IMR-90 (cell line): ENCODE measurements at regions not wholly inside any gene's neighbourhood (a gene's known extent, or its start where the extent isn't known, plus 50 kb on each side); places are given as distances from the start of the nearest gene placed in this dataset.

Experiments used
- ATAC-seq: fragments of 200-7000 bp; cut with Tn5 transposase; 2 replicates; pipeline ENCODE4 v1.9.1; 2020; ENCODE audit warnings: low read depth, mild to moderate bottlenecking, moderate library complexity
- BruUV-seq: library from RNA; stranded (reverse); fragments of 400-500 nt; replicated peaks from 2 replicates; lab custom pipeline; 2021; lab: Mats Ljungman, UMichigan
- CTCF ChIA-PET: fragments of 300-600 bp; formaldehyde crosslinking; extraction: SDS; loops from one replicate; lab custom pipeline; 2021; ENCODE audit warnings: antibody characterized with exemption; lab: Yijun Ruan, JAX
- POLR2A ChIA-PET: fragments of 300-600 bp; sonication (Branson Sonifier 250); formaldehyde crosslinking; loops from one replicate; lab custom pipeline; 2022; ENCODE audit warnings: antibody characterized with exemption; ENCODE audit not compliant: unreplicated experiment; lab: Charles Lee
- DNase-seq: peaks from one replicate; pipeline ENCODE4 v3.0.0; 2013
- H2AFZ ChIP-seq: replicated peaks from 2 replicates; pipeline ENCODE3; 2013; ENCODE audit warnings: low read length, mild to moderate bottlenecking; ENCODE audit not compliant: poor library complexity
- H2AK5ac ChIP-seq: 2 replicates; pipeline ENCODE4 v1.6.1; 2013; ENCODE audit warnings: low read depth, low read length, inconsistent platforms
- H2AK9ac ChIP-seq: replicated peaks from 2 replicates; pipeline ENCODE3; 2013; ENCODE audit warnings: mild to moderate bottlenecking, low read depth, low read length, moderate library complexity; ENCODE audit not compliant: poor library complexity
- H2BK120ac ChIP-seq: 2 replicates; pipeline ENCODE4 v1.6.1; 2013; ENCODE audit warnings: low read depth, low read length, inconsistent platforms
- H2BK15ac ChIP-seq: 3 replicates; pipeline ENCODE4 v1.6.1; 2013; ENCODE audit warnings: low read depth, low read length, inconsistent platforms
- H2BK20ac ChIP-seq: 2 replicates; pipeline ENCODE4 v1.6.1; 2013; ENCODE audit warnings: low read depth, mild to moderate bottlenecking, inconsistent platforms, low read length, moderate library complexity
- H2BK5ac ChIP-seq: 2 replicates; pipeline ENCODE4 v1.6.1; 2013; ENCODE audit warnings: mild to moderate bottlenecking, low read depth, low read length, inconsistent platforms; ENCODE audit not compliant: poor library complexity, severe bottlenecking
- H3K14ac ChIP-seq: replicated peaks from 2 replicates; pipeline ENCODE4 v1.6.1; 2013; ENCODE audit warnings: low read depth, low read length, inconsistent platforms
- H3K18ac ChIP-seq: 2 replicates; pipeline ENCODE4 v1.6.1; 2013; ENCODE audit warnings: low read depth, low read length, control low read depth
- H3K23ac ChIP-seq: 2 replicates; pipeline ENCODE4 v1.6.1; 2013; ENCODE audit warnings: low read depth, low read length, inconsistent platforms
- H3K27ac ChIP-seq: 2 replicates; pipeline ENCODE4 v1.5.1; 2013; ENCODE audit warnings: mild to moderate bottlenecking, control low read depth, low read length; ENCODE audit not compliant: insufficient read depth
- H3K27me3 ChIP-seq: 2 replicates; pipeline ENCODE4 v1.6.1; 2013; ENCODE audit warnings: low read length; ENCODE audit not compliant: control insufficient read depth, insufficient read depth
- H3K36me3 ChIP-seq: 2 replicates; pipeline ENCODE4 v1.6.1; 2013; ENCODE audit warnings: low read length, mixed read lengths; ENCODE audit not compliant: control insufficient read depth, insufficient read depth
- H3K4ac ChIP-seq: 2 replicates; pipeline ENCODE4 v1.6.1; 2013; ENCODE audit warnings: low read depth, low read length, inconsistent platforms
- H3K4me1 ChIP-seq: 2 replicates; pipeline ENCODE4 v1.6.1; 2013; ENCODE audit warnings: low read length, mixed read lengths; ENCODE audit not compliant: control insufficient read depth, insufficient read depth
- H3K4me2 ChIP-seq: 2 replicates; pipeline ENCODE4 v1.6.1; 2013; ENCODE audit warnings: low read depth, mild to moderate bottlenecking, control low read depth, low read length, moderate library complexity
- H3K4me3 ChIP-seq: 2 replicates; pipeline ENCODE4 v1.5.1; 2013; ENCODE audit warnings: low read depth, mild to moderate bottlenecking, control low read depth, low read length, moderate library complexity; ENCODE audit not compliant: insufficient read depth
- H3K56ac ChIP-seq: 2 replicates; pipeline ENCODE4 v1.6.1; 2013; ENCODE audit warnings: low read length, inconsistent platforms; ENCODE audit not compliant: insufficient read depth; ENCODE audit errors: extremely low read depth
- H3K79me1 ChIP-seq, 2 experiments: 2 replicates each; pipeline ENCODE4 v1.6.1; 2013; ENCODE audit warnings: low read length in 2 of 2, inconsistent platforms in 1 of 2, low read depth in 1 of 2
- H3K9ac ChIP-seq: 2 replicates; pipeline ENCODE4 v1.6.1; 2013; ENCODE audit warnings: low read depth, low read length, control low read depth
- H3K9me1 ChIP-seq: 2 replicates; pipeline ENCODE4 v1.6.1; 2013; ENCODE audit warnings: low read length, inconsistent platforms; ENCODE audit not compliant: insufficient read depth
- H3K9me3 ChIP-seq: 2 replicates; pipeline ENCODE4 v1.6.1; 2013; ENCODE audit warnings: low read length; ENCODE audit not compliant: control insufficient read depth, insufficient read depth
- H4K20me1 ChIP-seq: 2 replicates; pipeline ENCODE4 v1.6.1; 2013; ENCODE audit warnings: low read length, inconsistent platforms; ENCODE audit not compliant: insufficient read depth
- H4K5ac ChIP-seq: 2 replicates; pipeline ENCODE4 v1.6.1; 2013; ENCODE audit warnings: mild to moderate bottlenecking, low read depth, low read length, control low read depth
- H4K8ac ChIP-seq, 2 experiments: 2 replicates each; pipeline ENCODE4 v1.6.1; 2013; ENCODE audit warnings: low read depth in 2 of 2, low read length in 2 of 2, control low read depth in 1 of 2, inconsistent platforms in 1 of 2
- H4K91ac ChIP-seq: 2 replicates; pipeline ENCODE4 v1.6.1; 2013; ENCODE audit warnings: low read depth, low read length, inconsistent platforms; ENCODE audit not compliant: insufficient read depth
- BHLHE40 ChIP-seq: fragments of 150-350 bp; IDR thresholded peaks from 2 replicates; pipeline ENCODE4 v1.6.1; 2016; ENCODE audit warnings: mild to moderate bottlenecking, low read depth, low read length
- CEBPB ChIP-seq: IDR thresholded peaks from 2 replicates; pipeline ENCODE4 v1.6.1; 2012; ENCODE audit warnings: low read depth, low read length, improper control_type of control experiment
- CHD1 ChIP-seq: IDR thresholded peaks from 2 replicates; pipeline ENCODE4 v1.6.1; 2012; ENCODE audit warnings: low read depth, low read length, improper control_type of control experiment
- CTCF ChIP-seq: conservative IDR thresholded peaks from 2 replicates; pipeline ENCODE4 v1.5.1; 2012; ENCODE audit warnings: mild to moderate bottlenecking, low read depth, low read length, improper control_type of control experiment
- MAZ ChIP-seq: IDR thresholded peaks from 2 replicates; pipeline ENCODE4 v1.6.1; 2012; ENCODE audit warnings: low read depth, mild to moderate bottlenecking, low read length, improper control_type of control experiment, moderate library complexity, borderline replicate concordance
- NFE2L2 ChIP-seq: fragments of 150-350 bp; IDR thresholded peaks from 2 replicates; pipeline ENCODE4 v1.6.1; 2016; ENCODE audit warnings: low read depth, mild to moderate bottlenecking, low read length
- RCOR1 ChIP-seq: IDR thresholded peaks from 2 replicates; pipeline ENCODE4 v1.6.1; 2012; ENCODE audit warnings: mild to moderate bottlenecking, low read length, improper control_type of control experiment; ENCODE audit not compliant: insufficient replicate concordance
- SMC3 ChIP-seq: fragments of 150-350 bp; IDR thresholded peaks from 2 replicates; pipeline ENCODE4 v1.6.1; 2016; ENCODE audit warnings: low read depth, mild to moderate bottlenecking, antibody characterized with exemption, low read length, moderate library complexity
- USF2 ChIP-seq: fragments of 150-350 bp; IDR thresholded peaks from 2 replicates; pipeline ENCODE4 v1.6.1; 2017; ENCODE audit warnings: mild to moderate bottlenecking, antibody characterized with exemption, low read length, low read depth
- WGBS, 2 experiments: methylation state at CpG; one replicate each; pipeline versions ENCODE4 v1.1.5 to v1.1.7; 2013; ENCODE audit warnings: missing lambda C conversion rate in 2 of 2; ENCODE audit not compliant: insufficient read length in 1 of 2; ENCODE audit errors: extremely low coverage in 2 of 2; 5-methylcytosine and 5-hydroxymethylcytosine counted together
- dilution Hi-C: fragments of 300-500 bp; cut with HindIII; formaldehyde crosslinking; loops from one replicate; pipeline ENCODE4 v1.14.3; 2018; ENCODE audit warnings: low sequenced_read_pairs; ENCODE audit not compliant: unreplicated experiment
- in situ Hi-C: fragments of 300-500 bp; cut with MboI; formaldehyde crosslinking; loops from 3 replicates; pipeline ENCODE4 v1.14.3; 2019; ENCODE audit warnings: low sequenced_read_pairs, inconsistent platforms, mixed read lengths
- intact Hi-C: fragments of 100-400 bp; cut with micrococcal nuclease; formaldehyde crosslinking; loops from 2 replicates; pipeline ENCODE4 v1.10.0; 2022

- peaks cover 3 to 17% of the 10 kb centered on the region in 2 experiments for H3K79me1 ChIP-seq
- ATAC-seq (no peak), DNase-seq (no peak)
- TF ChIP-seq BHLHE40 = no peak
- TF ChIP-seq CTCF = no peak
- TF ChIP-seq RCOR1 = no peak
- no peak for TF ChIP-seq CEBPB
- no peak for TF ChIP-seq CHD1
- TF ChIP-seq MAZ = no peak
- TF ChIP-seq SMC3 = no peak
- no peak for TF ChIP-seq NFE2L2
- no peak for TF ChIP-seq USF2
- H3K4ac ChIP-seq = no peak overlapping the region
- no peak overlapping the region for H2BK120ac ChIP-seq
- H4K20me1 ChIP-seq = peaks cover 14% of the 10 kb centered on the region; the same call in 1 of the 2 replicates
- H3K4me1 ChIP-seq = no peaks in the 10 kb centered on the region
- no peak overlapping the region for H3K56ac ChIP-seq
- intact Hi-C loops = no loop called here
- no CpG with 5 or more reads among the region's 3 CpGs for WGBS, 2 experiments
- H3K36me3 ChIP-seq = peaks cover 9% of the 10 kb centered on the region; the same call in 1 of the 2 replicates
- H3K9ac ChIP-seq = no peak overlapping the region
- H2BK20ac ChIP-seq = no peak overlapping the region
- in situ Hi-C loops = loop anchor here (25.0 kb wide), 1 partner anchor 511 kb away; no protein-coding TSS in a partner anchor
- no peak overlapping the region for H3K14ac ChIP-seq
- dilution Hi-C loops = no loop called here
- no peak overlapping the region for H4K91ac ChIP-seq
- H3K4me3 ChIP-seq = no peak overlapping the region
- no peak overlapping the region for H3K18ac ChIP-seq
- H2BK5ac ChIP-seq = no peak overlapping the region
- no TSS peak for BruUV-seq
- CTCF ChIA-PET = no interaction called here
- H3K27ac ChIP-seq = no peak overlapping the region
- no peak overlapping the region for H2AK9ac ChIP-seq
- no peak overlapping the region for H4K8ac ChIP-seq
- H3K9me1 ChIP-seq = no peaks in the 10 kb centered on the region
- H3K9me3 ChIP-seq = peaks cover 5% of the 10 kb centered on the region
- no peak overlapping the region for H2BK15ac ChIP-seq
- H2AK5ac ChIP-seq = no peak overlapping the region
- no peak overlapping the region for H3K23ac ChIP-seq
- H3K27me3 ChIP-seq = no peaks in the 10 kb centered on the region
- no peak overlapping the region for H3K4me2 ChIP-seq
- POLR2A ChIA-PET = no interaction called here
- H4K5ac ChIP-seq = no peak overlapping the region
- no peak overlapping the region for H2AFZ ChIP-seq
Observed at GRCh38 chr9:94198414-94198813, 60.7 kb upstream of the ZNF169 start.
